Ovary (tissue), 7 donors: ENCODE measurements at regions not wholly inside any gene's neighbourhood (a gene's known extent, or its start where the extent isn't known, plus 50 kb on each side); places are given as distances from the start of the nearest gene placed in this dataset.

Experiments used
- DNase-seq, 5 donors: peaks; one replicate each; pipeline ENCODE4 v3.0.0-alpha.2; 2019 to 2020
- H3K27ac ChIP-seq, 2 donors: fragments of 200-600 bp; one replicate each; pipeline versions ENCODE4 v1.5.1 to v1.8.0; 2019 to 2022
- H3K27me3 ChIP-seq: fragments of 200-600 bp; one replicate; pipeline ENCODE4 v1.8.0; 2022
- H3K36me3 ChIP-seq: fragments of 200-600 bp; sonication (generic); one replicate; pipeline ENCODE4 v1.5.1; 2019
- H3K4me1 ChIP-seq: one replicate; pipeline ENCODE4 v1.8.1; 2013; ENCODE audit warnings: mild to moderate bottlenecking, moderate library complexity; ENCODE audit not compliant: insufficient read depth
- H3K4me3 ChIP-seq: fragments of 200-600 bp; sonication (generic); one replicate; pipeline ENCODE4 v1.5.1; 2017
- H3K9me3 ChIP-seq, 2 donors: fragments of 200-600 bp in 1 of 2; sonication (generic) in 1 of 2; one replicate each; pipeline versions ENCODE4 v1.5.1 to v1.8.1; 2013 to 2019; ENCODE audit warnings: mild to moderate bottlenecking in 1 of 2, moderate library complexity in 1 of 2
- CTCF ChIP-seq, 3 donors: fragments of 450-650 bp in 2 of 3; fragments of 200-600 bp in 1 of 3; IDR thresholded peaks; one replicate each; pipeline versions ENCODE4 v1.5.1 to v1.8.0; 2016 to 2022; ENCODE audit warnings: antibody characterized with exemption in 3 of 3, mild to moderate bottlenecking in 1 of 3
- EP300 ChIP-seq: sonication (generic); formaldehyde crosslinking; IDR thresholded peaks from one replicate; pipeline ENCODE4 v1.6.1; 2017; ENCODE audit warnings: antibody characterized with exemption
- POLR2A ChIP-seq: fragments of 450-650 bp; IDR thresholded peaks from one replicate; pipeline ENCODE4 v1.6.1; 2017; ENCODE audit warnings: antibody characterized with exemption, mild to moderate bottlenecking, moderate library complexity
- WGBS, 3 donors: extraction: QIAGEN DNeasy Blood & Tissue Kit in 1 of 3; methylation state at CpG; one replicate each; pipeline versions ENCODE4 v1.1.5 to v1.1.7; 2013 to 2017; 5-methylcytosine and 5-hydroxymethylcytosine counted together
- intact Hi-C, 4 donors: fragments of 100-400 bp; cut with DNase I; formaldehyde crosslinking; loops; one replicate each; pipeline versions ENCODE4 v1.11.0 to v1.15.1; 2022 to 2023
- donor health status: DM: no; HTN: no; CAD: no; lungs with moderate emphysema.
- donor health status: DM: no; HTN: no; CAD: no.
- donor health status: Bipolar disorder and iron deficiency.
- donor health status: DM: no; HTN: no; CAD: no.
- donor health status: DM: yes; HTN: yes; CAD: no.

- no peaks in the 10 kb centered on the region for H3K4me1 ChIP-seq
- no peak overlapping the region for H3K27ac ChIP-seq
- 50 to 58% (median 54%) methylated on average over 4 of the region's 4 CpGs for WGBS, 3 donors
- no peaks in the 10 kb centered on the region for H3K9me3 ChIP-seq
- no peak for DNase-seq
- no peaks in the 10 kb centered on the region for H3K36me3 ChIP-seq
- intact Hi-C loops = no loop called here
- no peak overlapping the region for H3K4me3 ChIP-seq
- TF ChIP-seq CTCF (IDR thresholded peaks at IDR 0.05) (no peak), EP300 (no peak)
- no peaks in the 10 kb centered on the region for H3K27me3 ChIP-seq
Observed at GRCh38 chr2:35803126-35803525, 552.5 kb upstream of the CRIM1 start.

GRCh38 chr2:35794796-35795450 lies 560.7 kb upstream of the CRIM1 start:
- intact Hi-C loops = no loop called here
- Histone ChIP-seq H3K27me3 (no peaks in the 10 kb centered on the region), H3K9me3 (no peaks in the 10 kb centered on the region), H3K4me3 (no peak overlapping the region), H3K4me1 (no peaks in the 10 kb centered on the region), H3K27ac (no peak overlapping the region), H3K36me3 (no peaks in the 10 kb centered on the region)
- TF ChIP-seq EP300 (no peak), CTCF (IDR thresholded peaks at IDR 0.05) (no peak), POLR2A (no peak)
- 80 to 85% (median 84%) methylated on average over 6 of the region's 6 CpGs for WGBS, 3 donors
- DNase-seq = no peak

- Histone ChIP-seq H3K9me3 (no peaks in the 10 kb centered on the region), H3K4me3 (no peak overlapping the region), H3K36me3 (no peaks in the 10 kb centered on the region), H3K4me1 (no peaks in the 10 kb centered on the region), H3K27ac (no peak overlapping the region), H3K27me3 (no peaks in the 10 kb centered on the region)
- intact Hi-C loops = no loop called here
- TF ChIP-seq CTCF (IDR thresholded peaks at IDR 0.05) (no peak), EP300 (no peak), POLR2A (no peak)
- no peak for DNase-seq
- 78 to 93% (median 89%) methylated on average over 5 of the region's 5 CpGs for WGBS, 3 donors
Observed at GRCh38 chr2:35790292-35790691, 565.3 kb upstream of the CRIM1 start.

GRCh38 chr2:35788543-35788942 lies 567.0 kb upstream of the CRIM1 start:
- Histone ChIP-seq H3K9me3 (no peaks in the 10 kb centered on the region), H3K4me1 (no peaks in the 10 kb centered on the region), H3K4me3 (no peak overlapping the region), H3K27ac (no peak overlapping the region), H3K36me3 (no peaks in the 10 kb centered on the region), H3K27me3 (no peaks in the 10 kb centered on the region)
- intact Hi-C loops = loop anchor here in 1 of 4 donors (10.0 kb wide), 1 partner anchor 54 kb away; no protein-coding TSS in a partner anchor
- TF ChIP-seq EP300 (no peak), POLR2A (no peak), CTCF (IDR thresholded peaks at IDR 0.05) (no peak)
- 90 to 96% (median 93%) methylated on average over 10 of the region's 10 CpGs for WGBS, 3 donors
- DNase-seq = no peak
